Pons (tissue), 1 donor: ENCODE measurements at regions not wholly inside any gene's neighbourhood (a gene's known extent, or its start where the extent isn't known, plus 50 kb on each side); places are given as distances from the start of the nearest gene placed in this dataset.

Experiments used
- DNase-seq: peaks from one replicate; pipeline ENCODE4 v3.0.0-alpha.2; 2016; ENCODE audit warnings: low spot score

DNA sequence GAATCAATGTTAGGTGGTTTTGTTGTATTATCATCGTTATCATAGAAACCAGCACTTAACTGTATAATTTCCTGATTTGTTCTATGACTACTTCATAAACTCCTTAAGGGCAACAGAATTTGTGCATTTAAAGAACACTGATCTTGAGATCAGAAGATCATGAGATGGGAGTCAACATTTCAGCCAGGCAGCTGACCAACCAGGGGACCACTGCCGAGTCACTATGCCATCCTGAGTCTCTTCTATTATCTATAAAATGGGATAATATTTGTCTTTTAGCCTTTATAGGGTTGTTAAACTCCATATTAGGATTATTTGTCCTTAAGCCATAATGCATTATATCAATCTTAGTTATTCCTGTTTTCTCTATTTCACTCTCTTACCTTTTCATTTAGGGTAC is 261.7 kb downstream of the GPAM start:
- DNase-seq = no peak

DNA sequence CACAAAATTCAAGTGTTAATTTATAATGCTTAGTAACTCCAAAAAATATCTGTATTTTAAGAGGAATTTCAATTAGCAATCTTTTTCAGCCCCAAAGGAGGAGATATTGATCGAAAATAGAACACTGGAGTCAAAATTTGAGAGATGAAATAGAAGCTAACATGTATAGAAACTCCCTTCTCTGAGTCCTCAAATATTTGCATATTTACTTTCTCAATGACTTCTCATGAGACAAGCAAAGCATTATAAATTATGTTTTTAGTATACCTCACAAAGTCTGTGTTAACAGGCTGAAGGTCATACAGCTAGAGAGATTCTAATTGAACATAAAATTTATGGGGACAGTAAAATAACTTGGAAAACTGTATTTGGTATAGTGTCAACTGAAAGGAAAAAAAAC is 260.5 kb downstream of the GPAM start:
- no peak for DNase-seq

DNA sequence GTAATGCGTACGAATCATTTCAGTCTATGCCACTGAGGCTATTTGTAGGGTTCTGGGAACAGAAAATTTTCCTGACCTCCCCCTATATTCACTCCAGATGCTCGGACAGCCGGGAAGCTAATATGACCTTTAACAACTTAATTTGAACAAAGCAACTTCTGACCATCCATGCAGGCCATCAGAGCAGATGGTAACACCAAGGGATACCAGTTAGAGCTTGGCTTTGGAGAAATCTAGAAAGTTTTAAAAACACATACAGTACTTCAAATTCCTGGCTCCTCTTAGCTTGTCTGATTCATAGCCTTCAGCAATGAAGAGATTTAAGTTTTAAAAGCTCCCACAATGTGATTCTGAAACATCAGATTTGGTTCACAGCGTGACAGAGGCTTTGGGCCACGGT is 257.3 kb downstream of the GPAM start:
- DNase-seq = no peak

DNA sequence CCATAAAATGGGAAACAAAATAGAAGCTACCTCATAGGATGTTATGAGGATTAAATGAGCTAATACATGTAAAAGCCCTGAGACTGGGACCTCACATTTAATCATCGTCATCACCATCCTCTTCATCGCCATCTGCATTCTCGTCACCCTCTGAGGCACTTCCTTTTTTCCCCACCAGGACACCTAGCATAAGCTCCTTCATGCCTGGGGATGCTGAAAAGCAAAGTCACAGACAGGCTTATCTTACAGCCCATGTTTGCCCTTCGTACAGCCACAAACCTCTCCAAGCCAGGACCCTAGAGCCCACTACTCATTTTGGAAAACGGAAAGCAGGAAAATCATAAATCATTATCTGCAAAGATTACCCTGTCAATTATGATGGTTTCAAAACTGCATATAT is 249.6 kb downstream of the GPAM start:
- no peak for DNase-seq

DNA sequence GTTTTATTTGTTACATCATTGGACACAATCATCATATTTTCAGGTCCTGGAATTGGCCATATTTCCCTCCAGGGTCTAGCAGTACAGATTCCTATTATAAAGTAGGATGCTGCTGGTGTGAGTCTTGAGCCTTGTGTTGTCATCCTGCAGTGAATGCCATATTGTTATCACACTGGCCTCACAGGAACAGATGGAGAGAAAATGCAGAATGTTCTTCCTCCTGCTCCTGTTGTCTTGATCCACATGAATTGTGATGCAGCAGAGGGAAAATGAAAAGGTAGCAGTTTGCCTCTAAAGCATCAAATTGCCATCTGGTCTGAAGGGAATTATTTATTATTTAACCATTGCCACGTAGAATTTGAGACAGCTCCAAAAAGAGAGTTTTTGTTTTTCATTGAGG is 248.6 kb downstream of the GPAM start:
- DNase-seq = peak; percentile 17

DNA sequence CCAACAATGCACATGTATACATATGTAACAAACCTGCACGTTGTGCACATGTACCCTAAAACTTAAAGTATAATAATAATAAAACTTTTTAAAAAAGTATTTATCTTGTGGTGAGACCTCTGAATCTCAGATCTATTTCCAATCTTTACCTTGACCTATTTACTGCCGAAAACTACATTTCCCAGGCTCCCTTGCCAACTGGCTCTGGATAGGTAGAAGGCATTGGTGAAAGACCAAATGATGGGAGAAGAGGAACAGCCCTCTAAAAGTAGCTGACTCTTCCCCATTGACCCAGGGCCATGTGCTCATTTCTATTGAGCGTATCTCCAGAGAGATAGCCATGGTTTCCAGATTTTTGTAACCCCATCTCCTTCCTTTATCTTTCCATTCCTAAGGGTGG is 247.4 kb downstream of the GPAM start:
- no peak for DNase-seq

DNA sequence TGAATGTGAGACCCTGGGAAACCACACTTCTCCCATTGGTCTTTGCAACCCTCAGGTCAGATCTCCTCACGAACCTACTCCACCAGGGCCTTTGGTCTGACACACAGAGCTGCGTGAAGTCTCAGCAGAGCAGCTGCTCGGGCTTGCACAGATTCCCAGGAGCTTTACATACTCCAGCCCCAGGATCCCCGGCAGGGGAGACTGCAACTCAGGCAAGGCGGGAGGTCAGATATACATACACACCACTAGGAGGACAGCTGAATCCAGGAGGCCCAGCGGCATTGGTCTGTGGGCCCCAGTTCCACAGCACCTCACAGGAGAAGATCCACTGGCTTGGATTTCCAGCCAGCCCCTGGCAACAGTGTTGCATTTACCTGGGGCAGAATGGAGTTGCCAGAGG is 239.2 kb downstream of the GPAM start:
- DNase-seq = no peak

DNA sequence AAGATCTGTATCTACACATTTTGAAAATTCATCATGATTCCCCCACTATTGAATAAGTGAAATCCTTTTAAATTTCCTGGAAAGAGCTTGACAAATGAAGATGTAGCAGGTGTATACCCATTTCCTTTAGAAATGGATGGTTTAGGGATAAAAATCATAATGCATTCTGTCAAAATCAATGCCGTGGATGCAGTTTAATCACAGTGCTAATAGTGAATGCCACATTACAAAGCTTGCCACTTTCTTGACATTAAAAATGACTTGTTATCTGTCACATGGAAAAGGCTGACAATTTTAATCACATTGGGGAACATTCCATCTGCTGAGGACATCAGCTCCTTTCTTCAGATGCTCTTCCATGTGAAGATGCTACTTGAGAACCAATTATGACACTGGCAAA is 229.6 kb downstream of the GPAM start:
- no peak for DNase-seq

DNA sequence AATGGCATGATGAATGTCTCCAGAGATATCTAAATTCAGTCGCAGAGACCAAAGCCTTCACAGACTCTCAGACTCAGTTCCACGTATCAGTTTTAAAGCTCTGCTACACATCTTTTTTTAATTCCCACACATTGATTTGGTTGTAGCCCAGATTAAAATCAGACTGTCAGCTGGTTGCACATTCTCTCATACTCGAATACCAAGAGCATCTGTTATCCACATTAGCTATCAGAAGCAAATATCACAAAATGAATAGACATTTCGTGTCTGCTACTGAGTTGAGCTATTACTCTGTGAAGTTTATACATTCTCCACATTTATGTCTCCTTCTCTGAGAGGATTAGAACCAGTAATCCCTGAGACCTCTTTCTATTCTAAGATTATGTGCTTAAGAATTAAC is 229.2 kb downstream of the GPAM start:
- DNase-seq = no peak

DNA sequence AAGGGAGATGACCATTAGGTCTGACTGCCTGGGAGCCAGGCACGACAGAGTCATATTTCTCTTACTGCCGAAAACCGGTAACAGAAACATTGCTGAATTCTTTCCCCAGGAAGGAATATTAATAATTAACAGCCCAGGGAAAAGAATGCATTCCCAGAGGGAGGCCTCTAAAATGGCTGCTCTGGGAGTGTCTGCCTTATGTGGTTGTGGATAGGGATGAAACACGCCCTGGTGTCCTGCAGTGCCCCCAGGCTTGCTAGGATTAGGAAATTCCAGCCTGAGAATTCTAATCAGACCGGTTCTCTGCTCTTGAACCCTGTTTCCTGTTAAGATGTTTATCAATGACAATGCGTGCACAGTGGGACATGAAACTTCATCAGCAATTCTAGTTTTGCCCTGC is 226.7 kb downstream of the GPAM start:
- DNase-seq = no peak

DNA sequence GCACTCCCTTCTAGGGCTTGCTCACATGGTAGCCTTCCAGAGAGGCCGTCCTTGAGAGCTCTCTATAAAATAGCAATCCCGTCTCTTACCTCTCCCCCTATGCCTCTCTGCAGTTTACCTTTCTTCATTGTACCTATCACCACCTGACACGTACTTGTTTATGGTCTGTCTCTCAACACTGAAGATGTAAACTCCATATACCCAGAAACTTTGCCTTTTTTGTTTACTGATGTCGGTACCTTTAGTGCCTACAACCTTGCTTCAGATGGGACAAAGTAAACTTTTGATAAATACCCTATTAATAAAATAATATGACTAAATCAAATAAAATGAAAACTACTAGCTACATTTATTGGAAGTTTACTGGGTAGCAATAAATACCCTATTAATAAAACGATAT is 220.6 kb downstream of the GPAM start:
- DNase-seq = no peak

DNA sequence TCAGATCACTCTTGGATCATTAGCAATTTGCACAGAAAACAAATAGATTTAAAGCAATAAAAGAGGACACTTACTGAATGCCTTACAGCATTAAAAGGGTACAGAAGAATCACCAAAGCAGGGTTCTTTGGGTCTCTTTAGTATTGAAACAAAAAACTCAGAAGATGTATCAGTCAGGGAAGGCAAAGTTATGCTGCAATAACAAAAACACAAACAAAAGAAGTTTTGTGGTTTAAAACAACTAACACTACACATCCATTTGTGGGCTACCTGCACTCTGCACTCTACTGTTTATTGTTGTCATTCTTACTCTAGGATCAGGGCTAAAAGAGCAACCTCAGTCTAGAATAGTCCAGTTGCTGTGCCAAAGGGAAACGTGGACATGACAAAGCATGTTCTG is 216.4 kb downstream of the GPAM start:
- no peak for DNase-seq

DNA sequence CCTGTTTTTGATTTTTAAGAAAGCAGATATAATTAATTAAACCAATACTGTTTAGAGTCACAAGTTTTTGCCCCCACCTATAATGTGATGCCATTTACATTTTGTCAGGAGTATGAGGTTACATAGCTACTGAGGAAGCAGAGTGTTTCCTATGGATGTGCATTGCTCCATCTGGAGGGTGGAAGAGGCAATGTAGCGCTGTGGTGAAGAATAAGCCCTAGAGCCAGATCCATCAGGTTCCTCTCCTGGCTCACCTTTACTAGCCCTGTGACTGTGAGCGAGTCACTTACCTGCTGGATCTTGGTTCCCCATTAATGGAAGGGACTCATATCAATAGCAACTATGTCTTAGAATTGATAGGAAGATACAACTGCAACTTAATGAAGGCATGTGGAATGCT is 216.0 kb downstream of the GPAM start:
- DNase-seq = no peak

DNA sequence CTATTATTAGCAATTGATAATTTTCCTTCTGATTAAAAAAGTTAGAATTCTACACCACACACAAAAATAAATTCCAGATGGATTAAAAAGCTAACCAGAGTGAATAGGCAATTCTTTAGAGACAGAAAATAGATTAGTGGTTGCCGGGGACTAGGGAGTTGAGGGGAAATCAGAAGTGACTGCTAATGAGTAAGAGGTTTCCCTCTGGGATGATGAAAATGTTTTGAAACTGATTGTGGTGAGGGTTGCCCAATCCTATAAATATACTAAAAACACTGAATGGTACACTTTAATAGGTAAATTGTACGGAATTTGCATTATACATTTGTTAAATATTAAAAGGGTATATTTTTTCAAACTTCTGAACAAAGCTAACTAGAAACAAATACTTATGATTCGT is 214.9 kb downstream of the GPAM start:
- no peak for DNase-seq

DNA sequence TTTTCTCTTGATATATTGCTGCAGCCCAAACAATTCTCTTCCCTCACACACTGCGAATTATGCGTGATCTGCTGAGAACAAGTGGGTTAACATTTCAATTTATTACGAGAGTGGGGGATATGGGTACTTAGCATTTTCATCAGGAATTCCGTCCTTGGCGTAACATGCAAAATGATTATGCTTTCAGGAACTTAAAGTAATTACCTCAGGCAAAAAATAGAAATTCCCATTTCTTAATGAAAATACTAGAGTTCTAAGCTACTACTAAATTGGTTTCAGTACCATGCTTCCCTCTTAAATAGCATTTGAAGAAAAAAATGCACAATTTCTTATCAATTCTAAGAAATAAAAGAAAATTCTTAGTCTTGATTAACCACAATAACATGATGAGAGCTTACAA is 213.5 kb downstream of the GPAM start:
- no peak for DNase-seq

DNA sequence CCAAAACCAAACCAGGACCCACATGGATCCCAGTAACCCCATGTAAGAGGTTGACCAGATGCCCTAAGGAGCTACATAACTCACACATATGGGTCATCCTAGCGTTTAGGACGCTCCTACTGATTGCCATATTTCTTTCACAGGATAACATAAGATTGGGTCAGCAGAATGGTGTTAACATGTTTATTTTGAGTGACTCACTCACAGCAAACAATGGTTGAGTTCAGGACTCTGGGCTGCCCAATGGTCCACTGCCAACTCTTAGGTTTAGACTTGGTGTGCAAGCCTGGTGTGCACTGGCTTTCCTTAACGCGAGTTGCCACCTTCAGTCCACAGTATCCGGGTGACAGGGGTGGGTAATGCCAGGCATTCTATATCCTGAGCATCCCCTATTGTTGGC is 211.5 kb downstream of the GPAM start:
- no peak for DNase-seq

DNA sequence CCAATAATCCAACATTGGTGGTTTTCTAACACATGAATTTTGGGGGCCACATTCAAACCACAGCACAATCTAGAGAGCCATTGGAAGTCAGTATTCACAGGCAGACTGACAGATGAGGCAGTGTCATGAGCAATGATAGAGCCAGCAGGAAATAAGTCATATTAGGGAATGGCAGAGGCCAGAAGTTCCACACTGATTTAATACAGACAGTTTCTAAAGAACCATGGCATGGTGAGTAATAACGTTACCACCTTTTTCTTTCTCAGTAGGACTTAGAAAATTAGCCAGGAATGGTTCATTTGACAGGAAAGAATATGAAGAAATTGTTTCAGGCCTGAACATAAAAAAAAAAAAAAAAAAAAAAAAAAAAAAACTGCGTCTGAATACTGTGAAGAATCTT is 210.3 kb downstream of the GPAM start:
- no peak for DNase-seq

DNA sequence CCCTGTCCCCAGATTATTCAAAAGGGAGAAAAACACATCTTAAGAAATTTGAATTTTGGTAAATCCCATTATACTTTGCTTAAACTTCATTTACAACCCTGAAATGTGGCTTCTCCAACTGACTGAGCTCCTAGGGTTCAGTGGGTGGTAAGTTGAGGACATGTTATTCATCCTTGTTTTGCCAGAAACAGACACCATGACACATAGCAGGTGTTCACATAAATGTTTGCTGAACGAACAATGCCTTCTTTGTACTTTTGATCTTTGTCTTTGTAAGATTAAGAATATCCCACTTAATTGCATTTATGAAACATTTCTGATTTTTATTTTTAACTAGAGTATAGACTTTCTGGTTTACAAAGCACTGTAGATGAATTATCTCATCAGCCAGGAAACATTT is 209.7 kb downstream of the GPAM start:
- no peak for DNase-seq

DNA sequence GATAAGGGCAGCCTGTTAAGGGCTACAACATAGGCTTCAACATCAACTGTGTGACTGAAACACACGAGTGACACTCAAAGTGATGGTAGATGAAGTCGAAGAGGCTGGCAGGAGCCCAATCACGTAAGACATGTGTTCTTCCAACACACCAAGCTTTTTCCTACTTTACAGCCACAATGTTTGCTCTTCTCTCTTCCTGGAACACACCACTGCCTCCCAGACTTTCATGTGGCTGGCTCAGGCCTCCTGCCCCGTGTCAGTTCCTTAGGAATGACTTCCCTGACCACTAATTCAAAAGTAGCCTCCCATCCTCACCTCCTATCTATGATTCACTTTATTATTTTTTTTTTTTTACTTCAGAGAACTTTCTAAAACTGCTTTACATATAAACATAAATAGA is 209.2 kb downstream of the GPAM start:
- DNase-seq = no peak

DNA sequence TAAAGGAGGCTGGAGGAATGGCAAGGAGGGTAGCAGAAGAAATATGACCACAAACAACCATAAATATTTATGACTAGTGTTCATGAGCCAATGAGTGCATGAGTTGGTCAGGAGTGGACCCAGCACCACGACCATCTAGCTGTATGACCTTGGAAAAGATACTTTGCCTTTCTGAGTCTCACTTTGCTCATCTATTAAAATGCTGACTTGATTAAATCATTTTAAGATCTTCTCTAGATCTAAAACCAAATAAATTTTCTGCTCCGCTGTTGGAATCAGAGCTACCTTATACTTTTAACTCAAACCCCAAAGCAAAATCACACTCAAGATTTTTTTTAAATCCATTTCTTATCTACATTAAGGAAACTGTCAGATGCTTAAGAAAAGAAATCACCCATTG is 207.0 kb downstream of the GPAM start:
- DNase-seq = no peak

DNA sequence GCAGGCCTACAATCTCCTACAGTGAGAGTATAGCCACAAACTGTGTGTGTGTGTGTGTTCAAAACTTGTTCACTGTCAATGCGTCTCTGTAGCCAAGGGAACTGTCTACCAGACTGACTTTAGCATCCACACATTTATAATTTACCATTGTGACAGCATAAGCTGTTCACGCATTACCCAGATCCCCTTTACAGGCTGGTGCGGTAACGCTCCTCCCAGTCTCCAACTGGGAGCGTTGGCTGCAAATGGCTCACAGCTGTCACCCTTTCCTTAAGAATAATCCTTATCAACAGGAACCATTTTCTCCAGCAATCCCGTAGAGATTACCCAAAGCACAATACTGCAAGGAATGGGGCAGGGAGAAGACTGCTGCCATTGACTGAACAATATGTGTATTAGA is 199.5 kb downstream of the GPAM start:
- DNase-seq = no peak

DNA sequence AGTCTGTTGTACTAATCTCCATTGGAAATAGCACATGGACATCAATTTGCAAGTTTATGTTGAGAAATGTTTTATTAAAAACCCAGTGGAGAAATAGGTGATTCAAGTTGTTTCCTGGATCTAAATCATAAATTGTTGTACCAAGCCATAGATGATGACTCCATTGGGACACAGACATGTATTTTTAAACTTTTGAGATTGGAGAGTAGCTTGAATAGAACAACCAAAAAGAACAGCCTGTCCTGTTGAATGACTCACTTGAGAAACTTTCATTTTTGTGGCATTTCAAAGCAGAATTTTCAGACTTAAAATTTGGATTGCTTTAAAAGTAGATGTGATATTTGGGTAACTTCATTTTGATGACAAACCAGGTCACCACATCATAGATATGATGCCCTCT is 197.5 kb downstream of the GPAM start:
- DNase-seq = no peak

DNA sequence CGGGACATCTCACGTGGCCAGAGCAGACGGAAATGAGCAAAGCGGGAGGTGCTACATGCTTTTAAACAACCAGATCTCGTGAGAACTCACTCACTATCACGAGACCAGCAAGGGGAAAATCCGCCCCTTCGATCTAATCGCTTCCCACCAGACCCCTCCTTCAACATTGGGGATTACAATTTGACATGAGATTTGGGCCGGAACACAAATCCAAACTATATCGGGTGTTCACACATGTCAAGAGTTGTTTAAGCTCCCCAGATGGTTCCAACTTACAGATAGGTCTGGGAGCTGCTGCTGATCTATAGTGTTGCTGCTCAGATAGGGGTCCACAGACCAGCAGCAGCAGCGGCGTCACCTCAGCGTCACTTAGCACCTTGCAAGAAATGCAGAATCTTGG is 194.9 kb downstream of the GPAM start:
- DNase-seq = no peak

DNA sequence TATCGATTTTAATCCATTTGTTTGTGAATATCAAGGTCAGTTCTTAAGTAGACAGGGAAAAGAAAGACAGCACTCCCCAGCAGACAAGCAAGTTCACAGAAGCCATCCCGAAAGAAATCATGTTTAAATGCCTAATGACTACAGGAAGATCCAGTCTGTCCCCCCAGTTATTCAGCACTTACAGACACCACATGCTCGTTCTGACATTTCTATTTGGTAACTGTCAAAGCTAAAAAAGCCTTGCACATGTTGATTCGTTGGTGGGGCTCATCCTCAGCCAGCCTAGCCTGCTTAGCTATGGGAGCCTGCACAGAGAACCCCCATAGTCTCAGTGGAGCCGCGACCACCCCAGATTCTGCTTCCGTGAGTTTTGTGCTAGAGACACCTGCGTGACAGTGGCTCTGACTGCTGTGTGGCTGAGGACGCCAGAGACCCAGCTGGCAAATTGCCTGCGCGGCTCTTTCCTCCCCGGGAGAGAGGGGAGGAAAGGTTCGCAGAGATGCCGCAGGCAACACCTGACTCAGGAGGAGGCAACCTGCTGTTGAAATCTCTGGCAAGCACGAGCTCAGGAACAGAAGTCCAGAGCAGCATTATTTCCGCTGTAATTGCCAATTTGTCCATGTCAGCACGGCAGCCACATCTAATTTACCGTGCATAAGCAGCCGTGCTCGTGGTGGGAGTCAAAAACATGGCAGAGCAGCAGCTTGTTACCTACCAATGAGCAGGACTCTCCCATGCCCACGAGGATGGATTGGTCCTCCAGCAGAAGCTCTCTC is 194.2 kb downstream of the GPAM start:
- no peak for DNase-seq

DNA sequence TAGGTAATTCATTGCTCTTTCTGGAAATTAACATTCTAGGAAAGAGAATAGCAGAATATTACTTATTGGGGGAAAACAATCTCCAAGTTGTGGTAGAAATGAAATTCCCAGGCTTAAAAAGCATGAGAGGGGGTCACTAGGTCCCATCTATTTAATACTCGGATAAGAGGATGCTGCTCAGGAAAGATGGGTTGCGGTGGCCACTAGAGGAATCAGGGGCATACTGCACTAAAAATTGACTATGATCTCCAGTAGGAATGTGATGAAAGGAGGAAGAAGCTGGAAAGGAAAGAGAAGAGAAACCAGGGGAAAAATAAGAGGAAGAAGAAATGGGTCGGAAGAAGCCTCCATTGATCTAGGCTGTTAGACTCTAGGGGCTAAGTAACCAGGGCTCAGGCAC is 192.8 kb downstream of the GPAM start:
- DNase-seq = no peak
